B cell (primary cell): ENCODE measurements at regions not wholly inside any gene's neighbourhood (a gene's known extent, or its start where the extent isn't known, plus 50 kb on each side); places are given as distances from the start of the nearest gene placed in this dataset.

ENCODE experiments used
- ATAC-seq: fragments of 200-7000 bp; cut with Tn5 transposase; one replicate; pipeline ENCODE4 v1.10.0; 2021; ENCODE audit warnings: low read depth, mild to moderate bottlenecking, moderate number of reproducible peaks, moderate library complexity
- CTCF ChIA-PET: fragments of 350-600 bp; sonication (Branson Sonifier 250); formaldehyde crosslinking; loops from one replicate; lab custom pipeline; 2021; ENCODE audit warnings: antibody characterized with exemption, inconsistent platforms; lab: Charles Lee
- POLR2A ChIA-PET: fragments of 350-600 bp; sonication (Branson Sonifier 250); formaldehyde crosslinking; loops from one replicate; lab custom pipeline; 2021; ENCODE audit warnings: antibody characterized with exemption; lab: Charles Lee
- DNase-seq: peaks from one replicate; pipeline ENCODE4 v3.0.0; 2013
- H2AFZ ChIP-seq: 2 replicates; pipeline ENCODE4 v1.6.1; 2012; ENCODE audit warnings: mild to moderate bottlenecking, low read depth, low read length; ENCODE audit not compliant: insufficient read depth, poor library complexity, severe bottlenecking
- H3K27ac ChIP-seq, 2 donors: 1 replicate in 1 of 2; 2 replicates in 1 of 2; pipeline ENCODE4 v1.5.1; 2012 to 2013; ENCODE audit warnings: low read length in 2 of 2, mild to moderate bottlenecking in 2 of 2, moderate library complexity in 1 of 2
- H3K27me3 ChIP-seq, 4 experiments: fragments of 200-600 bp in 1 of 4; sonication (generic) in 1 of 4; replicated peaks in 1 of 4; 1 replicate in 2 of 4; 2 replicates in 2 of 4; pipeline versions ENCODE4 v1.6.1 to v1.7.0; 2013 to 2016; ENCODE audit warnings: low read length in 3 of 4, mild to moderate bottlenecking in 2 of 4, mixed read lengths in 1 of 4, moderate library complexity in 1 of 4; ENCODE audit not compliant: insufficient read depth in 4 of 4, control insufficient read depth in 3 of 4; ENCODE audit errors: control extremely low read depth in 1 of 4
- H3K36me3 ChIP-seq, 2 experiments: replicated peaks in 1 of 2; 1 replicate in 1 of 2; 2 replicates in 1 of 2; pipeline versions ENCODE4 v1.6.1 to v1.7.1; 2013; ENCODE audit warnings: low read length in 1 of 2; ENCODE audit not compliant: insufficient read depth in 2 of 2, control insufficient read depth in 1 of 2; ENCODE audit errors: control extremely low read depth in 1 of 2, extremely low read depth in 1 of 2
- H3K4me1 ChIP-seq, 2 donors: fragments of 200-600 bp in 1 of 2; sonication (generic) in 1 of 2; 1 replicate in 1 of 2; 2 replicates in 1 of 2; pipeline versions ENCODE4 v1.5.1 to v1.6.1; 2013 to 2017; ENCODE audit warnings: low read length in 2 of 2; ENCODE audit not compliant: control insufficient read depth in 2 of 2, insufficient read depth in 2 of 2
- H3K4me2 ChIP-seq: replicated peaks from 2 replicates; pipeline ENCODE3; 2012; ENCODE audit warnings: mild to moderate bottlenecking, low read depth, low read length; ENCODE audit not compliant: poor library complexity, severe bottlenecking
- H3K4me3 ChIP-seq, 5 experiments: fragments of 200-600 bp in 1 of 5; sonication (generic) in 1 of 5; 1 replicate in 3 of 5; 2 replicates in 2 of 5; pipeline versions ENCODE4 v1.5.1 to v1.7.0; 2011 to 2016; ENCODE audit warnings: low read length in 4 of 5, mild to moderate bottlenecking in 4 of 5, low read depth in 2 of 5, control low read depth in 1 of 5, moderate library complexity in 1 of 5; ENCODE audit not compliant: insufficient read depth in 1 of 5; ENCODE audit errors: control extremely low read depth in 1 of 5, extremely low read depth in 1 of 5
- H3K79me2 ChIP-seq: fragments of 200-600 bp; sonication (generic); one replicate; pipeline ENCODE4 v1.6.0; 2016; ENCODE audit warnings: low read length; ENCODE audit not compliant: control insufficient read depth, insufficient read depth
- H3K9ac ChIP-seq: fragments of 200-600 bp; sonication (generic); 2 replicates; pipeline ENCODE4 v1.6.1; 2017; ENCODE audit warnings: mild to moderate bottlenecking, low read length, moderate library complexity
- H3K9me3 ChIP-seq, 3 donors: one replicate each; pipeline versions ENCODE4 v1.6.1 to v1.7.1; 2013; ENCODE audit warnings: low read length in 2 of 3; ENCODE audit not compliant: control insufficient read depth in 2 of 3, insufficient read depth in 1 of 3; ENCODE audit errors: control extremely low read depth in 1 of 3
- H4K20me1 ChIP-seq: 2 replicates; pipeline ENCODE4 v1.6.0; 2012; ENCODE audit warnings: mild to moderate bottlenecking, low read length; ENCODE audit not compliant: insufficient read depth, control insufficient read depth, poor library complexity, severe bottlenecking
- H3K27ac Mint-ChIP-seq: one replicate; pipeline ENCODE4 v1.8.0; 2021; ENCODE audit warnings: mixed read lengths
- H3K27me3 Mint-ChIP-seq: one replicate; pipeline ENCODE4 v1.8.0; 2021; ENCODE audit warnings: mixed read lengths
- H3K4me1 Mint-ChIP-seq: one replicate; pipeline ENCODE4 v1.8.0; 2021; ENCODE audit warnings: mixed read lengths
- H3K4me3 Mint-ChIP-seq: one replicate; pipeline ENCODE4 v1.8.0; 2021; ENCODE audit warnings: mixed read lengths
- H3K9me3 Mint-ChIP-seq: one replicate; pipeline ENCODE4 v1.8.0; 2022; ENCODE audit warnings: mixed read lengths; ENCODE audit not compliant: insufficient read depth
- EZH2 ChIP-seq: IDR thresholded peaks from 2 replicates; pipeline ENCODE4 v1.6.1; 2012; ENCODE audit warnings: borderline replicate concordance, low read depth, mild to moderate bottlenecking, moderate library complexity, low read length; ENCODE audit not compliant: insufficient read depth, poor library complexity, severe bottlenecking
- WGBS: methylation state at CpG from one replicate; pipeline ENCODE4 v1.1.5; 2013; ENCODE audit warnings: missing lambda C conversion rate; ENCODE audit not compliant: insufficient coverage; 5-methylcytosine and 5-hydroxymethylcytosine counted together
- intact Hi-C: fragments of 100-400 bp; cut with micrococcal nuclease; formaldehyde crosslinking; loops from one replicate; pipeline ENCODE4 v1.10.0; 2022
- TF ChIP-seq, protein P1 (sequence below): fragments of 200-600 bp; IDR thresholded peaks from one replicate; pipeline ENCODE4 v1.8.0; 2022; ENCODE audit warnings: antibody characterized with exemption, mild to moderate bottlenecking

DNA sequence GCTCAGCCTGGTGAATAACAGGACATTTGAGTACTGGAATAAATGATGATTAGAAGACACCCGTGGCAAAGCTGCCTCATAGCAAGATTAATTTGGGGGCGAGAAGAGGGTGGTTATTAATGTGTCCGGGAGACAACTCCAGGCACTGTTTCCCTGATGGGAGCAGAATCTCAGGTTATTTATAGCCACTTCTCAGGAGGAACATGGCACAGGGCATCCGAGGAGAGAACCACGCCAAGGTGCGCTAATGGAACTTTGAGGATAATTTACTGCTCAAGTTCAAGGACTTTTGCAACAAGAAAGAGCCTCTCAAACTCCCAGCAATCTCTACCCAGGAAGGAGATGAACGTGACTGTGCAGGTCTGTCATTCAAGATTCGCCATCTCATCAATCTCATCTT lies 362.5 kb upstream of the ERCC4 start:
- DNase-seq (no peak), ATAC-seq (no peak)
- Mint-ChIP-seq H3K4me1 (no peaks in the 10 kb centered on the region), H3K27ac (no peak overlapping the region), H3K4me3 (no peak overlapping the region), H3K9me3 (peaks cover 2% of the 10 kb centered on the region), H3K27me3 (no peaks in the 10 kb centered on the region)
- H4K20me1 ChIP-seq, result no peaks in the 10 kb centered on the region
- intact Hi-C loops, result no loop called here
- H3K79me2 ChIP-seq, result no peaks in the 10 kb centered on the region
- no peak overlapping the region for H3K9ac ChIP-seq
- H3K4me3 ChIP-seq, result no peak overlapping the region
- H3K4me2 ChIP-seq, result no peak overlapping the region
- ChIA-PET POLR2A (no interaction called here), CTCF (no interaction called here)
- H3K9me3 ChIP-seq, result peaks cover 0 to 6% (median 0%) of the 10 kb centered on the region in 3 donors
- H2AFZ ChIP-seq, result no peak overlapping the region
- H3K27ac ChIP-seq, result no peak overlapping the region
- peaks cover 0 to 4% (median 0%) of the 10 kb centered on the region in 4 experiments for H3K27me3 ChIP-seq
- H3K4me1 ChIP-seq, result no peaks in the 10 kb centered on the region
- TF ChIP-seq, protein P1, sequence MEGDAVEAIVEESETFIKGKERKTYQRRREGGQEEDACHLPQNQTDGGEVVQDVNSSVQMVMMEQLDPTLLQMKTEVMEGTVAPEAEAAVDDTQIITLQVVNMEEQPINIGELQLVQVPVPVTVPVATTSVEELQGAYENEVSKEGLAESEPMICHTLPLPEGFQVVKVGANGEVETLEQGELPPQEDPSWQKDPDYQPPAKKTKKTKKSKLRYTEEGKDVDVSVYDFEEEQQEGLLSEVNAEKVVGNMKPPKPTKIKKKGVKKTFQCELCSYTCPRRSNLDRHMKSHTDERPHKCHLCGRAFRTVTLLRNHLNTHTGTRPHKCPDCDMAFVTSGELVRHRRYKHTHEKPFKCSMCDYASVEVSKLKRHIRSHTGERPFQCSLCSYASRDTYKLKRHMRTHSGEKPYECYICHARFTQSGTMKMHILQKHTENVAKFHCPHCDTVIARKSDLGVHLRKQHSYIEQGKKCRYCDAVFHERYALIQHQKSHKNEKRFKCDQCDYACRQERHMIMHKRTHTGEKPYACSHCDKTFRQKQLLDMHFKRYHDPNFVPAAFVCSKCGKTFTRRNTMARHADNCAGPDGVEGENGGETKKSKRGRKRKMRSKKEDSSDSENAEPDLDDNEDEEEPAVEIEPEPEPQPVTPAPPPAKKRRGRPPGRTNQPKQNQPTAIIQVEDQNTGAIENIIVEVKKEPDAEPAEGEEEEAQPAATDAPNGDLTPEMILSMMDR, result no peak
- TF ChIP-seq EZH2, result no peak
- H3K36me3 ChIP-seq, result no peaks in the 10 kb centered on the region
- WGBS, result 84% methylated on average over 7 of the region's 8 CpGs

DNA sequence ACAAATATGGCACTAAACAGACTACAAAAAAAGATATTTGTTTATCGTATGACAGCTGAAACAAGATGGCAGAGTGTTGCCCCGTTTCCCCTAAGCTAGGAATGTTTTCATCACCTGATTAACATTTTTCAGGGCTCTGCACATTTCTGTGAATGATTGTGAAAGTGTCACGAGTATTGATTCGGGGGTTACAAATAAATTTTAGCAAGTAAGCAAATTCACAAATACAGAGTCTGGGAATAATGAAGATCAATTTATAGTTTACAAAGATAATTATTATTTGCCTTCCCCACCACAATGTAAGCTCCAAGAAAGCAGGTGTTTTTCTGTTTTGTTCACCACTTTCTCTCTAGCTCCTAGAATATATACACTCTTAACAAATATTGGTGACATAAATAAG lies 361.2 kb upstream of the ERCC4 start:
- DNase-seq (no peak), ATAC-seq (no peak)
- Mint-ChIP-seq H3K27ac (no peak overlapping the region), H3K4me1 (no peaks in the 10 kb centered on the region), H3K4me3 (no peak overlapping the region), H3K27me3 (no peaks in the 10 kb centered on the region), H3K9me3 (peaks cover 2% of the 10 kb centered on the region)
- CTCF ChIA-PET, result no interaction called here
- Histone ChIP-seq H4K20me1 (no peaks in the 10 kb centered on the region), H3K9ac (no peak overlapping the region), H3K9me3 (peaks cover 0 to 6% (median 0%) of the 10 kb centered on the region in 3 donors), H3K4me1 (no peaks in the 10 kb centered on the region), H3K79me2 (no peaks in the 10 kb centered on the region), H3K4me2 (no peak overlapping the region), H2AFZ (no peak overlapping the region), H3K36me3 (no peaks in the 10 kb centered on the region), H3K27ac (no peak overlapping the region), H3K27me3 (peaks cover 0 to 4% (median 0%) of the 10 kb centered on the region in 4 experiments), H3K4me3 (no peak overlapping the region)
- TF ChIP-seq, protein P1, result no peak
- TF ChIP-seq EZH2, result no peak
- intact Hi-C loops, result no loop called here
- POLR2A ChIA-PET, result no interaction called here
- no CpG with 5 or more reads among the region's 4 CpGs for WGBS
